Tibial nerve (tissue), 4 donors: ENCODE measurements at regions not wholly inside any gene's neighbourhood (a gene's known extent, or its start where the extent isn't known, plus 50 kb on each side); places are given as distances from the start of the nearest gene placed in this dataset.

Experiments
- CTCF ChIP-seq, 5 experiments: fragments of 200-600 bp in 3 of 5; fragments of 450-650 bp in 2 of 5; sonication (generic) in 3 of 5; IDR thresholded peaks; one replicate each; pipeline ENCODE4 v1.5.1; 2016 to 2019; ENCODE audit warnings: antibody characterized with exemption in 5 of 5, mild to moderate bottlenecking in 3 of 5, moderate library complexity in 2 of 5
- EP300 ChIP-seq, 2 donors: sonication (generic); formaldehyde crosslinking; IDR thresholded peaks; one replicate each; pipeline ENCODE4 v1.6.1; 2017; ENCODE audit warnings: antibody characterized with exemption in 2 of 2, mild to moderate bottlenecking in 1 of 2
- POLR2A ChIP-seq, 2 donors: fragments of 450-650 bp; IDR thresholded peaks; one replicate each; pipeline ENCODE4 v1.6.1; 2017; ENCODE audit warnings: antibody characterized with exemption in 2 of 2, mild to moderate bottlenecking in 2 of 2, moderate library complexity in 2 of 2

GRCh38 chr18:22681908-22682307 is 251.2 kb upstream of the RBBP8 start:
- TF ChIP-seq CTCF (IDR thresholded peaks at IDR 0.05) (no peak), EP300 (IDR thresholded peaks at IDR 0.05) (no peak), POLR2A (IDR thresholded peaks at IDR 0.05) (no peak)
